ENCODE measurements at regions not wholly inside any gene's neighbourhood (a gene's known extent, or its start where the extent isn't known, plus 50 kb on each side); places are given as distances from the start of the nearest gene placed in this dataset.

DNA sequence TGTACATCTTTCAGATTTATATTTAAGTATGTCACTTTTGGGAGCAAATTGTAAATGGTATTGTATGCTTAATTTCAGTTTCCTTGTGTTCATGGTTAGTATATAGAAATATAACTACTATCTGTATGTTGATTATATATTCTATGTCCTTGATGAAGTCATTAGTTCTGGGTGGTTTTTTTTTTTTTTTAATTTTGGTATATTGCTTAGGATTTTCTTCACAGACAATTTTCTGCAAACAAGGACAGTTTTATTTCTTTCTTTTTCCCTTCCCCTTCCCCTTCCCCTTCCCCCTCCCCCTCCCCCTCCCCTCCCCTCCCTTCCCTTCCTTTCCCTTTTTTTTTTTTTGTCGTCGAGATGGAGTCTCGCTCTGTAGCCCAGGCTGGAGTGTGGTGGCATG, 430.0 kb downstream of the TYW1 start:
- ATAC-seq: no peak
- H3K36me3 ChIP-seq: no peaks in the 10 kb centered on the region
- peaks cover 0 to 3% of the 10 kb centered on the region in 2 donors for H3K9me3 ChIP-seq
- no peak overlapping the region for H3K27ac ChIP-seq
- H3K27me3 ChIP-seq: no peaks in the 10 kb centered on the region
- H3K4me3 ChIP-seq: no peak overlapping the region
- no peak for TF ChIP-seq CTCF (IDR thresholded peaks at IDR 0.05)
- intact Hi-C loops (cut with DNase I): no loop called here
- no peak for DNase-seq
- no peaks in the 10 kb centered on the region for H3K4me1 ChIP-seq

DNA sequence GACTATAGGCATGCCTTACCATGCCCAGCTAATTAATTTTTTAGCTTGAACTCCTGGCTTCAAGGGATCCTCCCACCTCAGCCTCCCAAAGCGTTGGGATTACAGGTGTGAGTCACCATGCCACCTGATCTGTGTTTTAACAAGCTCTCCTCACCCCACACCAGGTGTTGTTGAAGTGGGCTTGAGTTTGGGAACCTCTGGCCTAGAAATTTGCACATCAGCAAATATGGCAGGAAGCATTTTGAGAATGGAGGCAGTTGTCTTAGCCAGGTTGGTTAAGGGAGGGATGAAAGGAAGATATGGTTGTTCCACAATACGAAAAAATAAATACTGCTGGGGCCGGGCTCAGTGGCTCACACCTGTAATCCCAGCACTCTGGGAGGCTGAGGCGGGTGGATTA, 433.1 kb downstream of the TYW1 start:
- no peaks in the 10 kb centered on the region for H3K36me3 ChIP-seq
- H3K4me3 ChIP-seq: no peak overlapping the region
- no peak for TF ChIP-seq CTCF (IDR thresholded peaks at IDR 0.05)
- no peak overlapping the region for H3K27ac ChIP-seq
- ATAC-seq: no peak
- H3K9me3 ChIP-seq: peaks cover 0 to 10% of the 10 kb centered on the region in 2 donors
- intact Hi-C loops (cut with DNase I): no loop called here
- no peaks in the 10 kb centered on the region for H3K4me1 ChIP-seq
- no peak for DNase-seq
- no peaks in the 10 kb centered on the region for H3K27me3 ChIP-seq

GRCh38 chr7:67432536-67433234, 436.1 kb downstream of the TYW1 start:
- intact Hi-C loops (cut with DNase I): no loop called here
- Histone ChIP-seq H3K4me3 (no peak overlapping the region), H3K27ac (no peak overlapping the region), H3K4me1 (no peaks in the 10 kb centered on the region), H3K36me3 (no peaks in the 10 kb centered on the region), H3K27me3 (no peaks in the 10 kb centered on the region), H3K9me3 (peaks cover 0 to 10% of the 10 kb centered on the region in 2 donors)
- ATAC-seq: no peak
- no peak for TF ChIP-seq CTCF (IDR thresholded peaks at IDR 0.05)
- no peak for DNase-seq

DNA sequence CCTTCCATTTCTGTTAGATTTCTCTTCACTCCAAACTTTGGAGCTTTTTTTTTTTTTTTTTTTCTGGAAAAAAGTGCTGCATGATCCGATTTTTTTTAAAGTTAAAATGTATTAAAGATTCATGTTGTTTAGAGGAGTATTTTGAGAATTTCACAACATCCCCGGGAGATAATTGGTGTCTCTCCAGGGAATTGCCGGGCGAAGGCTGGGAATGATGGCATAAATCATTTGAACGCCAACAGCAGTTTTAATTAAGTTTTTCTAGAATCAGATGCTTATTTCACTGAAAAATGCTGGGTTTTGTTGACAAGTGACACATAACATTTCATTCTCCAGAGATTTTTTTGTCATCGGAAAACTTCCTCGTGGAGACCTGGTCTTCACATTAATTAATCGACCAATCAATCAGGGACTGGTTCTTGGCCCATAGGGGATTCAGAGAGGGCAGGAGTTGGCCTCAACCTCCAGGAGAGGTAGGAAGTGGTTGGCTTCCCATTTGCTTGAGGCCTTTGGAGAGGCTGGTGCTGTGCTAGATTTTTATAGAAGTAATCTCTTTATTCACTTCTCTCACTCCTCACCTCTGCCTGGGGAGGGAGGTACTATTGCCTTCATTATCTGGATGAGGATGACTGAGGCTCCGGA, 439.4 kb downstream of the TYW1 start:
- Histone ChIP-seq H3K36me3 (no peaks in the 10 kb centered on the region), H3K4me3 (no peak overlapping the region), H3K27me3 (no peaks in the 10 kb centered on the region), H3K4me1 (no peaks in the 10 kb centered on the region), H3K27ac (no peak overlapping the region), H3K9me3 (peaks cover 0 to 8% of the 10 kb centered on the region in 2 donors)
- no peak for ATAC-seq
- intact Hi-C loops (cut with DNase I): no loop called here
- no peak for DNase-seq
- TF ChIP-seq CTCF (IDR thresholded peaks at IDR 0.05): no peak

DNA sequence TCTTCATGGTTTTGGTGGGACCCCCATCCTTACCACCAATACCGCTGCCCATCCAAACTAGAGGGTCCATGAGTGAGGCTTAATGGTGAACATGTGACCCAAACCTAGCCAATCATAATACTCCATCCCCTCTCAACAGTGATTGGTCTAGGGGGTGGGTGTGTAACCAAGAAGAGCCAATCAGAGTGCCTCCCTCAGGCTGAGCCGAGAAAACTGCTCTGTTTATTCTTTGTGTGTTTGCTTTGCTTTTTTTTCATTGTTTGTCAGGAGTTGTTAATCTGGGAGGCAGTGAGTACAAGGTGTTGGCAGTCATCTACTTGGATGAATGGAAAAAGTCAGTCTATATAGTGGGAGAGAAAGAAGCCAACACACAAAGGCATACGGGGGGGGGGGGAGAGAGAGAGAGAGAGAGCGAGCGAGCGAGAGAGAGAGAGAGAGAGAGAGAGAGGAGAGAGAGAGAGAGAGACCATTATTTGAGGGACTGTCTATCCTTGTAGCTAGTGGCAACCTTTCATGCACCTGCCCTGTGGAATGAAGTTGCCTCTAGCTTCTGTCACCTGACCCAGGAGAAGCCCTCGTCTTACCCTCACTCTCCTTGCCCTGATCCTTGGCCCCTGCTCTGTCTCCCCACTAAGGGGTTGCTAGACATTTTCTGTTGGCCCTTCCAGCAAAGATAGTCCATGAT, 441.7 kb downstream of the TYW1 start:
- Histone ChIP-seq H3K36me3 (no peaks in the 10 kb centered on the region), H3K4me3 (no peak overlapping the region), H3K9me3 (peaks cover 0 to 5% of the 10 kb centered on the region in 2 donors), H3K27me3 (no peaks in the 10 kb centered on the region), H3K4me1 (no peaks in the 10 kb centered on the region), H3K27ac (no peak overlapping the region)
- DNase-seq (no peak), ATAC-seq (no peak)
- TF ChIP-seq CTCF (IDR thresholded peaks at IDR 0.05): no peak
- intact Hi-C loops (cut with DNase I): no loop called here
